ENCODE measurements at regions not wholly inside any gene's neighbourhood (a gene's known extent, or its start where the extent isn't known, plus 50 kb on each side); places are given as distances from the start of the nearest gene placed in this dataset.

- TF ChIP-seq PREB (CRISPR knock-in tag; IDR thresholded peaks at IDR 0.05; ENCODE audit: borderline replicate concordance) (no peak), CTCF (IDR thresholded peaks at IDR 0.05) (no peak), NR2C2 (CRISPR knock-in tag; IDR thresholded peaks at IDR 0.05) (no peak), ZNF263 (CRISPR knock-in tag; IDR thresholded peaks at IDR 0.05; ENCODE audit: low read depth) (no peak), NR3C1 (CRISPR knock-in tag; conservative IDR thresholded peaks at IDR 0.05; ENCODE audit: low read depth) (no peak), ATF3 (CRISPR knock-in tag; conservative IDR thresholded peaks at IDR 0.05) (no peak), STAT6 (CRISPR knock-in tag; conservative IDR thresholded peaks at IDR 0.05; ENCODE audit: low read depth) (no peak), ZNF232 (CRISPR knock-in tag; IDR thresholded peaks at IDR 0.05) (no peak), JUN (CRISPR knock-in tag; IDR thresholded peaks at IDR 0.05) (no peak), NR1H2 (CRISPR knock-in tag; IDR thresholded peaks at IDR 0.05) (no peak), GTF2I (CRISPR knock-in tag; conservative IDR thresholded peaks at IDR 0.05) (no peak), ZBTB43 (CRISPR knock-in tag; IDR thresholded peaks at IDR 0.05) (no peak), OVOL2 (CRISPR knock-in tag; IDR thresholded peaks at IDR 0.05; ENCODE audit: borderline replicate concordance) (no peak)
Observed at GRCh38 chr7:82549616-82550285, 106.2 kb upstream of the CACNA2D1 start.
